HTR-8/SVneo (cell line): ENCODE measurements at regions not wholly inside any gene's neighbourhood (a gene's known extent, or its start where the extent isn't known, plus 50 kb on each side); places are given as distances from the start of the nearest gene placed in this dataset.

Experiments
- DNase-seq: peaks from one replicate; pipeline ENCODE4 v3.0.0; 2011; ENCODE audit warnings: low spot score, mixed read lengths; ENCODE audit not compliant: insufficient read length
- FAIRE-seq: peaks from 2 replicates; lab custom pipeline; 2011; peaks lifted over from hg19 to GRCh38; lab: Jason Lieb, UNC

DNA sequence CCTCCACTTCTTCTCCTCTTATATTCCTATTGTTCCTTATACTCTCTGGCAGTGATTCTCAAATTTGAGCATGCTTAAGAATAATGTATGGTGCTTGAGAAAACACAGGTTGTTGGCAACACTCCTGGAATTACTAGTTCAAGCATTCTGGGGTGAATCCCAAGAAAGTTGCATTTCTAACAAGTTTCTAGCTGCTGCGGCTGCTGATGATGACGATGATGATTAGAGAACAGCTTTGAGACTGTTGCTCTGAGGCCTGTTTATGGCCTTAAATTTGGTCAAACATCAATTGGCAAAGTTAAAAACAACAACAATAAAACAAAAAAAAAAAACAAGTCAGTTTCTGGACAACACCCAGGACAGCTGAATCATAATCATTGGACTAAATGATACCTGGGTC is 961.9 kb downstream of the CDH11 start:
- DNase-seq (no peak), FAIRE-seq (no peak)

DNA sequence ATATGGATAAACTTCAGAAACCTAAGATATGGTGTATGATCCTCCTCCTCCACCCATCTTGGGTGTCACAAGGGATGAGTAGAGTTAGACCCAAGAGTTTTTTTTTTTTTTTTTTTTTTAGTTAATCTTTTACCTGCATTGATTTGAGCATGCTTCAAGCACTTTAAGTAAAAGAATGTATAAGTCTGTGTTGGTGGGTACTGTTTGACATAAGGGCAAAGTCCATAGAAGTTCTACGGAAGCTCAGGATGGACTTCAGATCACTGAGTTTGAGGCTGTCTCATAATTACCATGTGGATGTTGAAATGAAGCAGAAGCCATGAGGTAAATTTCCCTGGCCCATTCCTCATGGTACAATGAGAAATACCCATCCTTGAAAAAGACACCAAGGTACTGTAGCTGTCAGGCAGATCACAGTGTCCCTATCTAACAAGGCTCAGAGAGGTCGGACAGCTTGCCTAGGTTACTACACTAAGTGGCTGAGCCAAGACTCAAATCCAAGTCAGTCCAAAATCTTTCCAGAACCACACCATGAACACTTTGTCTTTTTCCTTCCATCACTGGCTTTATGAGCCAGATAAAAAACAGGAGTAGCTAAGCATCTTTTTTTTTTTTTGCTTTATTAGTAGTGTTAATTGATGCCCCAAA is 962.8 kb downstream of the CDH11 start:
- DNase-seq (no peak), FAIRE-seq (no peak)

DNA sequence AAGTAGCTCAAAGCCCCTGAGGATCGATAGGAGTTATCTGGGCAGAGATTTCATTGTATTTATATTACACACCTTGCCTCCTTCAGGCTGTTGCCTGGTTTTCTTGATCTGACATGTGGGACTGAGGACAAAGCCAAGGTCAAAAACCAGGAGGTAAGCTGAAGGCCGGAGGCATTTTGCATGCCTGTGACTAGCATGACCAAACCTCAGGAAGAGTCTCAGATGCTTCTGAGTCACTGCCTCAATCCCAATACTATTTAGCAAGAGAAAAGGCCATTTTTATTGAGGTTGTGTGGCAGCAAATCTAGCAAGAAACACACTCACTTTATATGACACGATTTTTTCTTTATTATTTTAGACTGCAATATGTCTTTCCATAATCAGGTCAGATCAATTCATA is 968.1 kb downstream of the CDH11 start:
- FAIRE-seq (no peak), DNase-seq (no peak)

DNA sequence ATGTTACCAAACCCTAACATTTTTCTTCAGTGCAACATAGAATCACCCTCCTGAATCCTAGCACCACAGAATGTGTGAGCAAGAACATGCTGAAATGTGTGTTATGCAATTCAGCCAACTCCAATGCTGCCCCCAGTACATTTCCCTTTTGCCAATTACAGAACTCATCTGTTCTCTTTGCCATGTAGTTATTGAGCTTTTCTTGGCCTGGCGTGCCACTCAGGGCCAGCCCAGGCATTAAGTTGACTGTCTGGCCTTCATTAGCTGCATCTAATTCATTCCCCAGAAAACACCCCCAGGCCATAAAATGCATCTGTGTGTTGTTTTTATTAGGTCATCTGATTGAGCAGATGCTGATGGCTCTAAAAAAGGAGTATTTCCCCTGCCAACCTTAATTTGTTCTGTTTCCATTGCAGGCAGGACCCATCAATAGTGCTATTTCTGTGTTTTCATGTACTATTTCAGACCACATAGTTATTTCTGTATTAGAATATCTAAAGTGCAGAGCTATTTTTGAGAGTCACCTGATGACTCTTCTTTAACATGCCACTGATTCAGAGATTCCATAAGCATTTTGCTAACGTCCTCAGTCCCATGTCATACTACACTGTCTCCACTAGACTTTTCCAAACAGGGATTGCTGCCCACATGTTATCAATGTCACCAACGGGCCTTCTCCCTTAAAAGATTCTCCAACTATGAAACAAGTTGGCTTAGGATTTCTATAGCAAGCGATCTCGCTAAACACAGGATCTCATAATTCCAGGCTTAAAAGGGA is 969.7 kb downstream of the CDH11 start:
- DNase-seq (no peak), FAIRE-seq (no peak)

DNA sequence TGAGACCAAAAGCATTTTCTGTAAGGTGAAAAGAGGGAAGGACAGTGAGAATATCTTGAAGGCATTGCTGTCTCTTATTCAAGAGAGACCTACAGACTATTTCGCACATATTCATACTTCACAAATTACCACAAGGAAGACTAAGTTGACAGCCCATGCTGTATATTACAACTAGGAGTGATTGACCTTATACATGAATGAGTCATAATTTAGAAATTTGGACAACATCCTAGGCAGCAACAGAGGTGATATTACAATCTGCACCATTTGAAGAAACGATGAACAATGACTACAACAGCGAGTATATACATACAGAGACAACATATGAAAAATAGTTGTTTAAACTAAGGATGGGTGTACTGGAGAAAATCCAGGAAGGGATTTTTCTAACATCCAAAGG is 971.7 kb downstream of the CDH11 start:
- no peak for FAIRE-seq
- no peak for DNase-seq

DNA sequence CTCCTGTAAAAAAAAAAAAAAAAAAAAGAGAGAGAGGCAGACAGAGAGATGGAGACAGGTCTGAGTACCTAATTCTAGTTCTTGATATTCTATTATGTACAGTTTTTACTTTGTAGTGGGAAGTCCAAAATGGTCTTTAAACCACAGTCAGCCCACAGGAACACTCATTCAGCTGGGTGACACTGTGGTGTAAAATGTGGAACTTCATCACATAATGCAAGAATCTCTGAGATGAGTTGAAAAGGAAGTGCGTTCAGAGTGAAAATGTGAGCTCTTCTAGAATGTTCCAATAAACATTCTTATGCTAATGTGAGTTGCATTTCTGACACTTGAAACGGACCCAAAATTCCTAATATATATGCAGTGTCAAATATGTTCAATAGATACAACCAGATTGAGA is 972.1 kb downstream of the CDH11 start:
- DNase-seq (no peak), FAIRE-seq (no peak)

DNA sequence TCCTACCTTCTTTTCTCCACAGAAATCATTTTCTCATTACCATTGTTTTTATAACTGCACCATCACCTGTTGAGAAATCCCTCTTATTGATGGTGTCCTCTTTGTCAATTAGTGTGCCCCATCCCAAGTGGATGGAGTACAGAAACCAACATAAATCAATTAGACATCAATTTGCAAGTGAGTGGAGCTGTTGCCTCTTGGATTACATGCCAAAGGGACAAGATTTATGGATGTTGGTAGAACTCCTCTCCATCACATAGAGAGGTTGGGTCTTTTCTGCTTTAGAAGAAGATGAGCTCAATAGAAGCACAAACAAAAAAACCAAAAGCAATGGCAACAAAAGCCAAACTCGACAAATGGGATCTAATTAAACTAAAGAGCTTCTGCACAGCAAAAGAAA is 973.5 kb downstream of the CDH11 start:
- DNase-seq (no peak), FAIRE-seq (no peak)

DNA sequence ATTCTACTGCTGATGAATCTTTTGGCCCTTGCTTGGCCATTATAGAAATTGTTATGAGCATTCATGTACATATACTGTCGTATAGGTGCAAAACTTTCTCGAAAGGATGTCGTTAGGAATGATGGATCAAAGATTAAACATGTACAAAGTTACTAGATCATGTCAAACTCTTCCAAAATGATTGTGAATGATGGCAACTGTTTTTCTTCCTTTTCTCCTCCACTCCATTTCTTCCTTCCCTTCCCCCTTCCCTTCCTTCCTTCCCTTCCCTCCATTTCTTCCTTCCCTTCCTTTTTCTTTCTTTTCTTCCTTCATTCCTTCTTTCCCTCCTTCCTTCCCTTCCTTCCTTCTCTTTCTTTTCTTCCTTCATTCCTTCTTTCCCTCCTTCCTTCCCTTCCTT is 973.9 kb downstream of the CDH11 start:
- no peak for DNase-seq
- FAIRE-seq = no peak

DNA sequence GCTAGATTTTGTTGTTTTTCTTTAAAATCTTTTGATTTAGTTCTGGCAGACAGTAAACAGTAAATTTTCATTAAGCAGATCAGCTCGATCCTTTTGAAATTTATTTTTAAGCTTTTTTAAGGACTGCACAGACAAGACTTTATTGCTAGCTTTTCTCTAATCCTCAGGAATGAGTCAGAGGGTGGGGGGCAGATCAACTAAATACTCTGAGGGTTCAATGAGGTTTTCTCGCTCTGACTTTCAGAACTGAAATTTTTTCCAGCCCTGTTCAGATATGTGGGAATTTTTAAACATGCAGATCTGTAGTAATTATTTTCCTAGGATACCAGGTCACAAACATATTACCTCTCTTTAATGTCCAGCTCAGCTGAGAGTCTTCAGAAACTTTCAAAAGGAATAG is 977.2 kb downstream of the CDH11 start:
- DNase-seq = no peak
- FAIRE-seq = no peak

DNA sequence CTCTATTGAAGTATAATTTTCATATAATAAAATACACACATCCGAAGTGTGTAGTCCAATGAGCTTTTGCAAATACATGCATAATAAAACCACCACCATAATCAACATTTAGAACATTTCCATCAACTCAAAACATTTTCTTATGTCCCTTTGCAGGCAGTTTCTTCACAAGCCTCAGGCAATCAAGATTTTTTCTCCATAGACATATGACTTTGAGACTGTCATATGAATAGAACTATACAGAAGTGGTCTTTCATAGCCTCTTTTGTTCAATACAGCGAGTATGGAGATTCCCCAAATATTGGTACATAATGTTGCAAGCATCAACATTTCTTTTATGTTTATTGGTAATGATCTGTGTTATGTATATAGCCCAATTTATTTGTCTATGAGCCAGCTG is 983.2 kb downstream of the CDH11 start:
- FAIRE-seq (no peak), DNase-seq (no peak)

DNA sequence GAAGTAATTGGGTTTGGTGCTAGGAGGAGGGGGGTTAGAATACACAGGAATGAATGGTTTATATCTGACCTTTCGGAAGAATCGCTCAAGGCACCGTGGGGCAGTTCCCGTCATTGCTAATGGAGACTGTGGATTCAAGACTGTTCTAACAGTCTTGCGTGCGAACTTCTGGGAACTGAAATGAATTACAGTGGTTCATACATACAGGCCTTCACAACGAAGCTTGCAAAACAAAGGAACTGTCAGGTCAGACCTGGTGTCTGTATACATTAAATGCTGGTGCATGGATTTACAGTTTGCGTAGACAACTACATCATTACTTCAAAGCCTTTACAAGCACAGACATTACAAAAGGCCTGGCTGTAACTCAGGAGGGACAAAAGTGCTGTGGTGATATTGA is 983.9 kb downstream of the CDH11 start:
- DNase-seq (no peak), FAIRE-seq (no peak)

DNA sequence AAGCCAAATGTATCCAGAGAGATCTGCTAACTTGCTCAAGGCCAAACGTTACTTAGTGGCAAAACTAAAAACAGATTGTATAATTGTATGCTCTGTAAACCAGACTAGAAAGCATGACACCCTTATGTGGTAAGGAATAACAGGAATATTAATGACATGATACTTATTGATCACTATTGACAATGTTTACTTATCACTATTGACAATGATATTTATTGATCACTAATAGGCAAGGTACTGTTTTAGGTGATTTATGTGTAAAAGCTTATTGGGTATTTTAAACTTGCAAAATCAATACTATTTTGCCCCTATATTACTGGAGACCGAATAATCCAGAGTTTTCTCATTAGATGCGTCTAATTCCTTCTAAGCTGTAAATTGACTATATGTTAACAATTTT is 985.1 kb downstream of the CDH11 start:
- no peak for DNase-seq
- no peak for FAIRE-seq

DNA sequence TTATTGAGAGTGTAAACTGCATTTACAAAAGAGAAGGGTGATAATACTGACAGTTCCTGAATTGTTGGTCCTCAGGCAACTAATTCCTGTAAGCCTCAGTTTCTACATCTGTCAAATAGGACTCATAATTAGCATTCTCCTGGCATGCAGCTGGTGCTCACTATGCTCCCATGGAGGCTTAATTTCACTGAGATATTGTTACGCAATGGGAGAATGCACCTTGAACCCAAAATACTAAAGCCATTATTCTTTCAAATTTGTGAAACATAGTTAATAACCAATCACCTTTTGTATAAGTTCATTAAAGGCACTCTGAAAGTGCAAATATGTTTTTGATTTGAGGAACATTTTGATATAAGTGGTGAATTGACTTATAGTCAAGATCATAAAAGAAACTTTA is 985.5 kb downstream of the CDH11 start:
- FAIRE-seq (no peak), DNase-seq (no peak)

DNA sequence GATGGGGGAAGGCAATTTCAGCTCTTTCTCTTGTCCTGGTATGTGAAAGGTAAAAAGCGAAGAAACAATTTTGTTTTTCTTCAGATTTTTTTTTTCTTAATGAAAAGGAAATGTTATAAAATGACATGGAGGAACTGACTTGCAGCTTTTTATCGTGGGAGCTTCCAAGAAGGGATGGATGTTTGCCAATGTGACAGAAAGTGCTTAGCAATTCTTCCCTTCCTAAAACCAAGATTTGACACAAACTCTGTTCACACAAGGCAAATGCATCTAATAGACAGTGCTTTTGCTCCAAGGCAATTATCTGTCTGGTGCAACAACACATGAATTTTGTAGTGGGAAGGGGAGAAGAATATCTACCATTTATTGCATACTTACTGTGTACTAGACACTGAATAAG is 988.5 kb downstream of the CDH11 start:
- DNase-seq (no peak), FAIRE-seq (no peak)

DNA sequence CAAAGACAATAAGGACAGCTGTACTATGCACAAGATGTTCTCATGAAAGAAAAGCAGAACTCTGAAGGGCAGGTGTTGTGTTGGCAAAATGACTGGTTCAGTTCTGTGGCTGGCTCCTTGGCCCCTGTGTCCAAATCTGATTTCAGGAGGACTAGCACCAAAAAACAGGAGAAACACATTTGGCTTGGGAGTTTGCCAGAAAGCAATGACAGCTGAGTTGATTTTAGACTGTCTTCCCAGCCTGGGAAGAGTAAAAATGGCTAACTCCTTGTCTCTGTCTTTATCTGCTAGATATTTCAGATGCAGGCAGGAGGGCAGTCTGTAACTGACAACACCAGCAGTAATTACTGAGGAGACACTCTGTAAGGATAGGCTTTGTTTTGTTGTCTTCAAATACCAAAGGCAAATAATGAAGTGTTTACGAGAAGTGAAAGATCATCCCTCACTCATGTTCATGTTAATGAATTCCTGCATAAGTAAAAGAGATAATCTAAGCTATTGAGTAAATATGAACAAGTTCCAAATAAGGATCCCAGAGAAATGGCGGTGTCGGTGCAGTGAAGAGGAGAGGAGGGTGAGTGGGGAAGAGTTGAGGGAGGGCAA is 989.0 kb downstream of the CDH11 start:
- FAIRE-seq (no peak), DNase-seq (no peak)

DNA sequence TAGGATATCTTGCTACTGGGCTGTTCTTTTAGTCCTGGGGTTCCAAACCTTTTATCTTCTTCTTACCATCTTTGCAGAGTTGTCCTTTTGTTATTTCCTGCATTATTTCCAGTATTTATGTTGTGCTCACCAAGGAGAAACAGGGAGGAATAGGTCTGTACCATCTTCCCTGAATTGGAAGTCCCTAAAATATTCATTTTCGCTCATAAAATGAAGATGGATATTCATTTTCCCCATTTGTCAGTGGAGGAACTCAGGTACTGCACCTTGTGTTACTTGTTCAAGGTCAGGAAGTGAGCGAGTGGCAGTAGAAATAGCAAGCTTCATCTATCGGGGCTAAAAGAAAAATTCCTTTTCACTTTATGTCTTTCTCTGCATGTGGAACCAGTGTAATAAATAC is 989.7 kb downstream of the CDH11 start:
- DNase-seq = no peak
- FAIRE-seq = no peak

DNA sequence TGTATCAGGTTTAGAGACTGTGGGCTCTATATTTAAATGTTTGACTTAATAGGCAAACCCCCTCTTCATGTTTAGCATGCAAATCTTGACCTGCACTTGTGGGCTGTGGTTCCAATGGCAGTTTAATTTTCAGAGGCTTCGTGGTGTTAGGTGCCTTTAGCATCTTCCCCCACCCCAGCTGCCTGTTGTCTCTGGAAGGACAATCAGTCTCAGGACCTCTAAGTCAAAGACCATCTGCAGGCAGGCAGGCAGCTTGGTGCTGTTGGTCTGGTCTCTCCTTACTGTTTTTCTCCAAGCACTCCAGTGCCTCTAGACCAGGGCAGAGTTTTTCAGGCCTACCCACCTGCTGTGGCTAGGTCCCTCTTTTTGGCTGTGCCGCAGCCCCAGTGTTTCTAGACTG is 990.4 kb downstream of the CDH11 start:
- DNase-seq (no peak), FAIRE-seq (no peak)

DNA sequence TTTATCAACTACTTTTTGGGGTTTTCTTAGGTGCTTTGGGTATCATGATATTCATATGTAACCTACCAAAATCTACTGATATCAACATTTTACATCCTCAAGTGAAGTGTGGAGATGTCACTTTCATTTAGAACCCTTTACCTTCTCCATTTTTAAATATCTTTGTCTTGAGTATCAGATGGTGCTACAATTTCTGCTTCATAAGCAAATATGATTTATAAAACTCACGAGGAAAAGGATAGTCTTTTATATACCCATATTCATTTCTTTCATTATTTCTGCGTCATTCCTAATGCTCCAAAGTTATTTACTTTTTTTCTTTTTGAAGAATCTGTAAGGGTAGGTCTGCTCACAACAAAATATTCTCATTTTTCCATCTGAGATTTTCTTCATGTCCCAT is 991.7 kb downstream of the CDH11 start:
- DNase-seq (no peak), FAIRE-seq (no peak)

DNA sequence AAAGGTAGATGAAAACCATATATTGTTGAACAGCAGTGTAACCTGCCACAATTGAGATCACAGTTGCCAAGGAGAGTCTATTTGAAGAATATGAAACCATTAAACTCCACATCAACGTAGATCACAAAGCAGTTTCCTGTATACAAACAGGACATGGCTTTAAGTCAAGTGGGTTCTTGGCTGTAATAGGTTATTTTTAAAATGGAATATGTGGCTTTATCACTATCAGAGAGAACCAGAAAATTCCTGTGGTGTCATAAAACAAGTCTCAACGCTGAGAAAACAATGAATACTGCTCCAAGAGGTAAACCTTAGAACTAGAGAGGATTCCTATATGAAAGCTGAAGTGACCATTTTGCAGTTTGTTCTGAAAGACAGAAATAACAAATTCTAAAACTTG is 999.7 kb downstream of the CDH11 start:
- DNase-seq = no peak
- FAIRE-seq = no peak

DNA sequence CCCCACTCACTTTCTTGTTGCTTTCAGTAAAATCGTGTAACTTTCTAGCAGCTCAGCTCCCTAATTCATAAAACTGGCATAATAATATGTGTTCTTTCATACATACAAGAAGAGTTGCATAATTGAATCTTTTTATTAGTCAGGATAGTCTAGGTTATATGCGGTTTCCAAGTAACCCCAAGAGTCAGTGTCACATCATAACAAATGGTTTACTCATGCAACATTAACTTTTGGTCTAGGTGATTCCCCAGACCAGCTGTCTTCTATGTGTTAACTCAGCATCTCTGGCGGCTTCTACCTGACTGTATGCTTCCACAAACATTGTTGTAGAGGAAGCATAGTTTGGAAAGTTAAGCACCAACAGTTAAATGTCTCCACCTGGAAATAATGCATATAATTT is 1000.4 kb downstream of the CDH11 start:
- DNase-seq (no peak), FAIRE-seq (no peak)

DNA sequence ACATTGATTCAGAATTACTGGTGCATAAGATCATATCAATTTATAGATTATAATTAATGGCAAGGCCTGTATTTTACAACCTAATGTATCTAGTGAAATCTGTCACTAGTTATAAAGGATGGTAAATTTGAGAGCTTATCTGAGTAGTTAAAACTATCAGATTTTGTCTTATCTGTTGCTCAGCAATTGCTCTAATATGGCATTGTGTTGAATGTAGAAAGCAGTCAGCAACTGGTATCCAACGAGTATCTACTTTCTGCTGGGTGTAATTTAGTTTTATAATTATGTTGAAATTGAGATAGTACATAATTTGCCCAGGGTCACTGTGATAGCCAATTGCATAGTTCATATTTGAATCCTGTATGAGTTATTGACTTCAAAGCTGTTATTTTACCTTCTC is 1005.7 kb downstream of the CDH11 start:
- FAIRE-seq = no peak
- no peak for DNase-seq

DNA sequence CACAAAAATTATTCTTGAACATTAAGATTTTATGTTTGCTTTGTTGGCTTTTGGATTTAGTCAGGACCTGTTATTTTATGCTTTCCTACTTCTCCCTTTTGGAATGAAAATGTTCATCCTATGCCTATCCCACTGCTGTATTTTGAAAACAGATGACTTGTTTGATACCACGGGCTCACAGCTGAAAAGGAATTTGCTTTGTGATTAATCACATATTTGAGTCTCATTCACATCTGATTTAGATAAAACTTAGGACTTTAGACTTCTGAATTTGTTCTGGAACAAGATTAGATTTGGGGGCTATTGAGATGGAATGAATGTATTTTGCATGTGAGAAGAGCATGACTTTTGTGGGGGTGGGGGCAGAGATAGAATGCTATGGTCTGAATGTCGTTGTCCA is 1012.6 kb downstream of the CDH11 start:
- DNase-seq (no peak), FAIRE-seq (no peak)
